Mesodermal cell (in vitro differentiated cells): ENCODE measurements at regions not wholly inside any gene's neighbourhood (a gene's known extent, or its start where the extent isn't known, plus 50 kb on each side); places are given as distances from the start of the nearest gene placed in this dataset.

Source experiments
- H3K27ac ChIP-seq: 2 replicates; pipeline ENCODE4 v1.7.0; 2013; ENCODE audit warnings: mild to moderate bottlenecking, low read depth, low read length, moderate library complexity; ENCODE audit not compliant: severe bottlenecking
- H3K36me3 ChIP-seq: 2 replicates; pipeline ENCODE4 v1.7.1; 2013; ENCODE audit warnings: mild to moderate bottlenecking, low read length, moderate library complexity; ENCODE audit not compliant: control insufficient read depth, insufficient read depth
- H3K4me1 ChIP-seq: one replicate; pipeline ENCODE4 v1.7.1; 2013; ENCODE audit warnings: mild to moderate bottlenecking, low read length; ENCODE audit not compliant: insufficient read depth, control insufficient read depth, poor library complexity, severe bottlenecking
- H3K4me3 ChIP-seq: 2 replicates; pipeline ENCODE4 v1.7.0; 2013; ENCODE audit warnings: low read length, control low read depth, mild to moderate bottlenecking; ENCODE audit not compliant: insufficient read depth, poor library complexity, severe bottlenecking; ENCODE audit errors: extremely low read depth
- H3K9me3 ChIP-seq: 2 replicates; pipeline ENCODE4 v1.7.1; 2013; ENCODE audit warnings: mild to moderate bottlenecking, low read length, moderate library complexity; ENCODE audit not compliant: control insufficient read depth
- WGBS, 2 experiments: methylation state at CpG; one replicate each; pipeline ENCODE4 v1.1.5; 2013; ENCODE audit warnings: missing lambda C conversion rate in 2 of 2; ENCODE audit not compliant: insufficient coverage in 2 of 2; 5-methylcytosine and 5-hydroxymethylcytosine counted together

GRCh38 chr10:23868121-23868520, 340.8 kb upstream of the KIAA1217 start:
- Histone ChIP-seq H3K36me3 (no peaks in the 10 kb centered on the region), H3K4me1 (no peaks in the 10 kb centered on the region), H3K4me3 (no peak overlapping the region), H3K9me3 (no peaks in the 10 kb centered on the region), H3K27ac (no peak overlapping the region)
- 91 to 95% methylated on average over 2 of the region's 2 CpGs for WGBS, 2 experiments

GRCh38 chr10:23869548-23869947, 339.4 kb upstream of the KIAA1217 start:
- H3K27ac ChIP-seq, result no peak overlapping the region
- 60% methylated on average over 1 of the region's 7 CpGs; no CpG with 5 or more reads in 1 of the 2 experiments for WGBS, 2 experiments
- H3K9me3 ChIP-seq, result no peaks in the 10 kb centered on the region
- no peaks in the 10 kb centered on the region for H3K4me1 ChIP-seq
- no peaks in the 10 kb centered on the region for H3K36me3 ChIP-seq
- H3K4me3 ChIP-seq, result no peak overlapping the region

DNA sequence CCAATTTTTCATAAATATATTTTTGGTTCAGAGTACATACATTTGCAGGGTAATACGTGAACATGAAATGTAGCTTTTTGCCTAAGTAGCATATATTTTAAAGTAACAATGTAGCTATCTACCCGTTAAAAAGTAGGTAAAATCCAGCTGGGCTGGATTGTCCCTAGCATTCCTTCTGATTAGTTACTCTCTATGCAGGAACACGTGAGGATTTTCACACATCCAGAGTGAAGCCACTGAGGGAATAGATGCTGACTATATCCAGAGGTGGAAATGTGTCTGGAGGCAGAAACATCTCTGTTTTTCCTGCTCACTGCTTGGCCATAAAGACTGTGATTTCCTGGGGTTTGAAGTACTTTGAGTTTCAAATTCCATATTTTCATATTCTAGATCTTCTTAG, 338.9 kb upstream of the KIAA1217 start:
- WGBS, 2 experiments, result 75 to 100% methylated on average over 1 of the region's 3 CpGs
- Histone ChIP-seq H3K27ac (no peak overlapping the region), H3K9me3 (no peaks in the 10 kb centered on the region), H3K4me1 (no peaks in the 10 kb centered on the region), H3K4me3 (no peak overlapping the region), H3K36me3 (no peaks in the 10 kb centered on the region)

- Histone ChIP-seq H3K9me3 (no peaks in the 10 kb centered on the region), H3K4me3 (no peak overlapping the region), H3K4me1 (no peaks in the 10 kb centered on the region), H3K27ac (no peak overlapping the region), H3K36me3 (no peaks in the 10 kb centered on the region)
- WGBS, 2 experiments, result 71% methylated on average over 1 of the region's 2 CpGs; no CpG with 5 or more reads in 1 of the 2 experiments
Measured at GRCh38 chr10:23870651-23871610, 338.0 kb upstream of the KIAA1217 start.

GRCh38 chr10:23872290-23872689, 336.6 kb upstream of the KIAA1217 start:
- H3K4me3 ChIP-seq, result no peak overlapping the region
- WGBS, 2 experiments, result 71% methylated on average over 1 of the region's 2 CpGs; no CpG with 5 or more reads in 1 of the 2 experiments
- H3K4me1 ChIP-seq, result no peaks in the 10 kb centered on the region
- no peaks in the 10 kb centered on the region for H3K36me3 ChIP-seq
- H3K9me3 ChIP-seq, result no peaks in the 10 kb centered on the region
- H3K27ac ChIP-seq, result no peak overlapping the region

DNA sequence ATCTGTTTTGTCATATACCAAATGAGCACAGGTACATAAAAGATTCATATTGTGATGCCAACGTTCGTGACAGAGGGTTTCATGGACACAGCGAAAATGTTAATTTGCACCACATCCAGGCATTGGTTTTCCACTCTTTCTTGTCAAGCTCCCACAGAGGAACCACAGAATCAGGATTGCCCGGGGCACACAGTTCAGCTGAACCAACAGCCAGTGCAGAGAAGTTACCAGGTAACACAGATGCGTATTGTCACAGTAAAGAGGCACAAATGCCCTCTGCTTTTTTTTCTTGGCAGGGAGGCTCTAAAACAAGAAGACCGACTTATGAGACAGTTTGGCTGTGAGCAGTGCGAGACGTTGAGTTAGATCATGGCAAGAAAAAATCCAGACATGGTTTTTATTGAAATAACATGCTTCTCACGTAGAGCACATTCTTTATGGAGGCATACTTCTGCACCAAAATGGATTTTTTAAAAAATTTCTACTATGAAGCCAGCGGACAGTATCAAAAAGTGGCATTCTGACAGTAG, 331.1 kb upstream of the KIAA1217 start:
- H3K4me1 ChIP-seq, result no peaks in the 10 kb centered on the region
- H3K9me3 ChIP-seq, result no peaks in the 10 kb centered on the region
- H3K36me3 ChIP-seq, result no peaks in the 10 kb centered on the region
- no peak overlapping the region for H3K4me3 ChIP-seq
- H3K27ac ChIP-seq, result no peak overlapping the region
- 88 to 96% methylated on average over 8 of the region's 10 CpGs for WGBS, 2 experiments

GRCh38 chr10:23884670-23885069, 324.3 kb upstream of the KIAA1217 start:
- 82% methylated on average over 2 of the region's 2 CpGs; no CpG with 5 or more reads in 1 of the 2 experiments for WGBS, 2 experiments
- H3K27ac ChIP-seq, result no peak overlapping the region

GRCh38 chr10:23885853-23886252, 323.1 kb upstream of the KIAA1217 start:
- Histone ChIP-seq H3K9me3 (no peaks in the 10 kb centered on the region), H3K36me3 (no peaks in the 10 kb centered on the region), H3K27ac (no peak overlapping the region), H3K4me1 (no peaks in the 10 kb centered on the region), H3K4me3 (no peak overlapping the region)
- 100% methylated on average over 1 of the region's 5 CpGs; no CpG with 5 or more reads in 1 of the 2 experiments for WGBS, 2 experiments

More at GRCh38 chr10:23884670-23885069, 324.3 kb upstream of the KIAA1217 start:
- Histone ChIP-seq H3K4me3 (no peak overlapping the region), H3K9me3 (no peaks in the 10 kb centered on the region), H3K36me3 (no peaks in the 10 kb centered on the region), H3K4me1 (no peaks in the 10 kb centered on the region)

DNA sequence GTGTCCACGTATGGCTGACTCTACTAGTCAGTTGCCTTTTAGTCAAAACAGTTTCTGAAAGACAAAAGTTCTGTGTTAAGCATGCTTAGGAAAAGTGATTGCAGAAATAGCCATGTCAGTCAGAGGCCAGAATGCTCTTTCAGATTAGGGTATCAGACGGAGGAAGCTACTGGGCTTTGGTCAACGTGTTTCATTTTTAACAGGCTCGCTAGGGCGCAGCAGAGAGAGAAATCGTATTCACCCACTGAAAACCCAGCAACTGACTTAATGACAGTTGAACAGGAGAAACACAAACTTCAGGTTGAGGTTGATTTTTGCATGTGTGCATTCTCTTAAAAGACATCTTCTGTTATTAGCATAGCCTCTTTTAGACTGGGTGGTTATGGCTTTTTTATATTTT, 322.6 kb upstream of the KIAA1217 start:
- WGBS, 2 experiments, result 69 to 71% methylated on average over 5 to 6 of the region's 6 CpGs
- Histone ChIP-seq H3K4me3 (no peak overlapping the region), H3K9me3 (no peaks in the 10 kb centered on the region), H3K36me3 (no peaks in the 10 kb centered on the region), H3K27ac (no peak overlapping the region), H3K4me1 (no peaks in the 10 kb centered on the region)

DNA sequence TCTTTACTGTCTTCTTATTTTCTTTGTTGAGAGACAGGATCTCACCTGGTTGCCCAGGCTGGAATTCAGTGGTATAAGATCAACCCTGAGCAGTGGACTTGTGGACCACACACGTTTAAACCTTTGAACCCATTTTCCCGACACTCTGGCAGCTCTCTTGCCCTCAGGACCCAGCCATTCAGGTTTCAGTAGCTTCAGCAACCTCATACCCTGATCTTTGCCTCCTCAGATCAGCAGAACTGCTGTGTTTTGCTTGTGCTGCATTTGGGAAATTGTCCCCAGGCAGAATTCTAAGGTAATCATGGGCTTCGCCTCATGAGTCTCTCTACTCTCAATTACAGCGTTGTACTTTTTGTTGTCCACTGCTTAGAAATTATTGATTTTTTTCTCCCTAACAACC, 317.6 kb upstream of the KIAA1217 start:
- Histone ChIP-seq H3K9me3 (no peaks in the 10 kb centered on the region), H3K27ac (no peak overlapping the region), H3K36me3 (no peaks in the 10 kb centered on the region), H3K4me1 (no peaks in the 10 kb centered on the region), H3K4me3 (no peak overlapping the region)
- WGBS, 2 experiments, result 85 to 100% methylated on average over 1 to 2 of the region's 4 CpGs

GRCh38 chr10:23892296-23892695, 316.6 kb upstream of the KIAA1217 start:
- no peak overlapping the region for H3K4me3 ChIP-seq
- no peaks in the 10 kb centered on the region for H3K9me3 ChIP-seq
- no peaks in the 10 kb centered on the region for H3K4me1 ChIP-seq
- H3K27ac ChIP-seq, result no peak overlapping the region
- no peaks in the 10 kb centered on the region for H3K36me3 ChIP-seq
